HG02642 (cell line): ENCODE measurements at regions not wholly inside any gene's neighbourhood (a gene's known extent, or its start where the extent isn't known, plus 50 kb on each side); places are given as distances from the start of the nearest gene placed in this dataset.

Source experiments
- ATAC-seq: cut with Tn5 transposase; IDR thresholded peaks from one replicate; pipeline ENCODE4 v1.9.1; 2021; ENCODE audit warnings: mild to moderate bottlenecking; ENCODE audit not compliant: unreplicated experiment, poor library complexity

- no peak for ATAC-seq
These were observed 118.2 kb upstream of the KIF5B start for GRCh38 chr10:32174349-32174893.

GRCh38 chr10:32171204-32171603, 115.0 kb upstream of the KIF5B start:
- ATAC-seq: no peak

GRCh38 chr10:32169556-32169955, 113.3 kb upstream of the KIF5B start:
- no peak for ATAC-seq

- no peak for ATAC-seq
These were observed 111.2 kb upstream of the KIF5B start for GRCh38 chr10:32167450-32167849.

GRCh38 chr10:32166365-32166764, 110.1 kb upstream of the KIF5B start:
- ATAC-seq: no peak

- ATAC-seq: no peak
These were observed 107.5 kb upstream of the KIF5B start for GRCh38 chr10:32163762-32164148.

GRCh38 chr10:32163071-32163761, 107.0 kb upstream of the KIF5B start:
- ATAC-seq: no peak

- ATAC-seq: no peak
These were observed 105.4 kb upstream of the KIF5B start for GRCh38 chr10:32161586-32161985.

GRCh38 chr10:32160864-32161263, 104.6 kb upstream of the KIF5B start:
- ATAC-seq: no peak

- no peak for ATAC-seq
These were observed 103.0 kb upstream of the KIF5B start for GRCh38 chr10:32159264-32159663.

- no peak for ATAC-seq
These were observed 99.8 kb upstream of the KIF5B start for GRCh38 chr10:32156031-32156495.

- no peak for ATAC-seq
These were observed 98.9 kb upstream of the KIF5B start for GRCh38 chr10:32155075-32155516.

GRCh38 chr10:32153931-32154330, 97.7 kb upstream of the KIF5B start:
- ATAC-seq: no peak

GRCh38 chr10:32153252-32153651, 97.0 kb upstream of the KIF5B start:
- no peak for ATAC-seq

- ATAC-seq: no peak
These were observed 95.6 kb upstream of the KIF5B start for GRCh38 chr10:32151871-32152270.

GRCh38 chr10:32150532-32151101, 94.4 kb upstream of the KIF5B start:
- ATAC-seq: no peak

GRCh38 chr10:32149252-32149955, 93.2 kb upstream of the KIF5B start:
- peak; percentile 91 for ATAC-seq

- ATAC-seq: no peak
These were observed 92.6 kb upstream of the KIF5B start for GRCh38 chr10:32148864-32149251.

- ATAC-seq: no peak
These were observed 91.5 kb upstream of the KIF5B start for GRCh38 chr10:32147730-32148129.

GRCh38 chr10:32146166-32146565, 89.9 kb upstream of the KIF5B start:
- ATAC-seq: no peak
